ENCODE measurements at regions not wholly inside any gene's neighbourhood (a gene's known extent, or its start where the extent isn't known, plus 50 kb on each side); places are given as distances from the start of the nearest gene placed in this dataset.
A peak's percentile ranks its signal among the peaks of the same experiment; 100 is the strongest.

GRCh38 chr12:132411457-132411856 is 78.5 kb upstream of the FBRSL1 start:
- Histone ChIP-seq H3K27me3 (ENCODE audit: insufficient read depth, low read length) (no peaks in the 10 kb centered on the region; the same call in 1 of the 2 replicates), H2BK5ac (ENCODE audit: insufficient read length, low read length) (no peak overlapping the region), H4K20me1 (ENCODE audit: control insufficient read depth, insufficient read depth, insufficient read length) (no peaks in the 10 kb centered on the region), H4K8ac (replicated peaks; ENCODE audit: insufficient read length, low read depth, low read length) (no peak overlapping the region), H3K9ac (ENCODE audit: extremely low read depth, insufficient read length, low read length) (no peak overlapping the region), H3K4me2 (ENCODE audit: insufficient read depth, insufficient read length, low read length) (no peak overlapping the region), H2BK120ac (ENCODE audit: low read depth, low read length, poor library complexity, severe bottlenecking) (no peak overlapping the region), H2BK15ac (ENCODE audit: low read depth, low read length) (no peak overlapping the region), H3K79me1 (ENCODE audit: insufficient read depth, low read depth, low read length, poor library complexity, severe bottlenecking) (no peaks in the 10 kb centered on the region), H2AK5ac (ENCODE audit: insufficient read length, low read length) (no peak overlapping the region), H3K4me1 (ENCODE audit: insufficient read depth, low read length) (no peaks in the 10 kb centered on the region), H2BK12ac (ENCODE audit: insufficient read length, low read depth, low read length) (no peak overlapping the region), H3K56ac (ENCODE audit: insufficient read length, low read depth, low read length) (no peak overlapping the region), H2AFZ (ENCODE audit: low read length) (no peak overlapping the region), H3K23me2 (ENCODE audit: insufficient read length, low read depth, low read length, poor library complexity, severe bottlenecking) (no peaks in the 10 kb centered on the region), H3K23ac (ENCODE audit: insufficient read length, low read depth, low read length) (no peak overlapping the region), H4K5ac (ENCODE audit: insufficient read length, low read depth, low read length) (no peak overlapping the region), H2BK20ac (ENCODE audit: low read depth, low read length, poor library complexity, severe bottlenecking) (no peak overlapping the region), H3K79me2 (ENCODE audit: insufficient read depth, low read length) (no peaks in the 10 kb centered on the region), H3K9me3 (ENCODE audit: control insufficient read depth, low read depth, low read length) (no peaks in the 10 kb centered on the region), H3K27ac (ENCODE audit: insufficient read length, low read depth, low read length) (no peak overlapping the region), H3K14ac (ENCODE audit: insufficient read depth, low read length) (no peak overlapping the region), H3T11ph (ENCODE audit: low read length) (no peak overlapping the region), H3K18ac (ENCODE audit: insufficient read length, low read depth, low read length) (no peak overlapping the region), H3K4ac (ENCODE audit: low read depth, low read length) (no peak overlapping the region), H4K91ac (ENCODE audit: insufficient read length, low read depth, low read length) (no peak overlapping the region)
- Mint-ChIP-seq H3K9me3 (peaks cover 0 to 4% of the 10 kb centered on the region in 2 experiments; a peak in 2 of 5 replicates), H3K27ac (peak overlapping the region in 1 of 3 experiments; percentile 17; a peak in 2 of 7 replicates), H3K4me3 (no peak overlapping the region; a peak in 1 of 5 replicates), H3K36me3 (ENCODE audit: insufficient read depth in 1 of 3, low read depth in 3 of 3) (no peaks in the 10 kb centered on the region; a peak in 1 of 7 replicates), H3K4me1 (no peaks in the 10 kb centered on the region), H3K27me3 (ENCODE audit: low read depth) (peaks cover 50% of the 10 kb centered on the region)
- no peak for TF ChIP-seq CTCF (conservative IDR thresholded peaks at IDR 0.05)
- no peak for DNase-seq
- WGBS (ENCODE audit: extremely low coverage, insufficient read length, low lambda C conversion rate): no CpG with 5 or more reads among the region's 7 CpGs
